ENCODE measurements at regions not wholly inside any gene's neighbourhood (a gene's known extent, or its start where the extent isn't known, plus 50 kb on each side); places are given as distances from the start of the nearest gene placed in this dataset.

DNA sequence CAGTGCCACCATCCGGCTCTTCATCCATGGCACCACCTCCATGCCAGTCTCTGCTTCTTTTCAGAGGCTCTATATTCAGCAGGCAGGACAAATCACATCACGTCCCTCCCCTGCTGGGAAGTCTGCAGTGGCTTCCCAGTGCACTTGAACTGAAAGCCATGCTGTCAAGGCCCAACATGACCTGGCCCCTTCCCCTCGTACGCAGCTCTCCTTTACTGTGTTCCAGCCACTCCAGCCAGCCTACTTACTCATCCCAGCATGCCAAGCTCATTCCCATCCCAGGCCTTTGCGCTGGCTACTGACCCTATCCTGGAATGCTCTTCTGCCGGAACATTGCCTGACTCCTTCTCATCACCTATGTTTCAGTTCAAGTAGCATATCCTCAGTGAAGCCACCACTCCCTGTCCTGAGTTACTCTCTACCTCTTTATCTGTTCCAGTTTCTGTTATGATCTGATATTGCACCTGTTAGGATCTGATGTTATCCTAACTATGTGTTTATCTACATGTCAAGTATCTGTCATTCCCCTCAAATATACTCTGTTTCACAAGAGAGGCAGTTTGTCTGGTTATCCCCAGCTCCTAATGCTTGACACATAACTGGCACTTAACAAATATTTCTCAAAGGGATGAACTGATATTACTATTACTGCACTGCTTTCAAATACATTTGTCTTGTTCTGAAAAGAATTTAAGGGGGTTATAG, 101.2 kb upstream of the F3 start:
- Mint-ChIP-seq H3K4me3 (no peak overlapping the region), H3K9me3 (no peaks in the 10 kb centered on the region), H3K36me3 (ENCODE audit: insufficient read depth) (no peaks in the 10 kb centered on the region), H3K27ac (ENCODE audit: low read depth) (no peak overlapping the region), H3K4me1 (no peaks in the 10 kb centered on the region), H3K27me3 (no peaks in the 10 kb centered on the region)
- ATAC-seq (replicated peaks; ENCODE audit: extremely low read depth, poor library complexity, severe bottlenecking) (no peak), DNase-seq (ENCODE audit: low spot score in 2 of 2) (no peak)

DNA sequence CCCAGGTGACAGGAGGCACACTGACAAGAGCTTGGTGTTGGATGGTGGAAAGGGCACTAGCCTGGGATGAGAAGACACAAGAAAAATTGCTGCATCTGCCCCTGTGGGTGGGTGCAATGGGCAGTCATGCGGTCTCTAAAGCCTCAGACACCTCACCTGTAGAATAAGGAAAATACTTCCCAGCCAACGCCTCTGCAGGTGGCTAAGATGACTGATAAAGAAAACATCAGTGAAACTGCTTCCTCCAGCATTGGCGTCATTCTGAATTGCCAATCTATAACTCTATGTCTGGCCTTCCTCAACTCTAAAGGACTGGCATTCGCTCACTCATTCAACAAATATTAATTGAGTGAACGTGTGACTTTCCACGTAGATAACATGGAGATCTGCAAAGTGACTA, 100.4 kb upstream of the F3 start:
- Mint-ChIP-seq H3K27me3 (no peaks in the 10 kb centered on the region), H3K4me3 (no peak overlapping the region), H3K27ac (ENCODE audit: low read depth) (no peak overlapping the region), H3K36me3 (ENCODE audit: insufficient read depth) (no peaks in the 10 kb centered on the region), H3K4me1 (no peaks in the 10 kb centered on the region), H3K9me3 (no peaks in the 10 kb centered on the region)
- ATAC-seq (replicated peaks; ENCODE audit: extremely low read depth, poor library complexity, severe bottlenecking) (no peak), DNase-seq (ENCODE audit: low spot score in 2 of 2) (no peak)

DNA sequence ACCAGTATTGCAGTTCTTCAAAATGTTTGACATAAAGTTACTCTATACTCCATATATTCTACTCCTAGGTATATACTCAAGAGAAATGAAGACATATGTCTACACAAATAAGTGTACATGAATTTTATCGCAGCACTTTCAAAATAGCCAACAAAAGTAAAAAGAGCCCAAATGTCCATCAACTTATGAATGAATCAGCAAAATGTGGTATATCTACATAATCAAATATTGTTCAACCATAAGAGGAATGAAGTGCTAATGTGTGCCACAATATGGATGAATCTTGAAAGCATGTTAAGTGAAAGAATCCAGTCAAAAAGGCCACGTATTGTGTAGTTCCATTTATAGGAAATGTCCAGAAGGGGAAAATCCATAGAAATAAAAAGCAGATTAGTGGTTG, 98.6 kb upstream of the F3 start:
- H3K4me3 Mint-ChIP-seq, result no peak overlapping the region
- no peaks in the 10 kb centered on the region for H3K36me3 Mint-ChIP-seq (ENCODE audit: insufficient read depth)
- peaks cover 7% of the 10 kb centered on the region for H3K27me3 Mint-ChIP-seq
- no peaks in the 10 kb centered on the region for H3K4me1 Mint-ChIP-seq
- H3K9me3 Mint-ChIP-seq, result no peaks in the 10 kb centered on the region
- no peak overlapping the region for H3K27ac Mint-ChIP-seq (ENCODE audit: low read depth)
- ATAC-seq (replicated peaks; ENCODE audit: extremely low read depth, poor library complexity, severe bottlenecking), result no peak
- DNase-seq (ENCODE audit: low spot score in 2 of 2), result no peak

DNA sequence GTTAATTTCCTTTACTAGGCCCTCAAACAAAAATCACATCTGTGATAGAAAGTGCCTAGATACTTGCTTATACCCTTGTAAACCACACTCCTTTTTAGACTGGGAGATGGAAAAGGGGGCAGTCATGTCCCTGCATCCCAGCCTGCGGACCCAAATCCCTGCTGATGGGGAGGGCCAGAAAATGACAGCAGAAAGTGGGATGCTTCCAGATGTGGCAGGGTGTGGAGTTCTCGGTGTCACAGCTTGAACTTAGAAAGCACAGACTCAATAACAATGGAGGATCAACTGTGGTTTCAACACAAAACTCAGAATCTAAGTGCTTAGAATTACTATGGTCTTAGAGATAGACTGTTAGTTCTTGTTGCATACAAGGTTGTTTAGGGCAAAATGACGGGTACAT, 95.6 kb upstream of the F3 start:
- Mint-ChIP-seq H3K9me3 (no peaks in the 10 kb centered on the region), H3K4me3 (no peak overlapping the region), H3K4me1 (no peaks in the 10 kb centered on the region), H3K27ac (ENCODE audit: low read depth) (no peak overlapping the region), H3K36me3 (ENCODE audit: insufficient read depth) (no peaks in the 10 kb centered on the region), H3K27me3 (peaks cover 31% of the 10 kb centered on the region)
- no peak for DNase-seq (ENCODE audit: low spot score in 2 of 2)
- ATAC-seq (replicated peaks; ENCODE audit: extremely low read depth, poor library complexity, severe bottlenecking), result no peak

DNA sequence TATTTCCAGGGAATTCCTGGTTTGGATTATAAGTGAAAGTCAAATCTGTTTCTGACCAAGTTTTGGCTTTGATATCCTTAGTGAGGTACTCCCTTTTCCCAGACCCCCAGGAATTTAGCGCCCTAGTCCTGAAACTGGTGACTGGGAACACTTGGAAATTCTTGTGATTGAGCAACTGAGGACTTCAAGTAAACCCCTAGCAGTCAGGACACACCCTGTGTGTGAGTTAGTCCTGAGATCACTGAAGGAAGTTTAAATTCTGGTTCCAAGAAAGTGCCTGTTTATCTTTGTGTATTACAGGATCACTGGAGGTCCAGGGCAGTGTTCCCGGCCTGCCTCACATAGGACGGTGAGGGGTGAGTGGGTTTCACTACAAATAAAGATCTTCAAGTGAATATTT, 95.1 kb upstream of the F3 start:
- ATAC-seq (replicated peaks; ENCODE audit: extremely low read depth, poor library complexity, severe bottlenecking) (no peak), DNase-seq (ENCODE audit: low spot score in 2 of 2) (no peak)
- Mint-ChIP-seq H3K27me3 (peaks cover 31% of the 10 kb centered on the region), H3K36me3 (ENCODE audit: insufficient read depth) (no peaks in the 10 kb centered on the region), H3K4me3 (no peak overlapping the region), H3K4me1 (no peaks in the 10 kb centered on the region), H3K27ac (ENCODE audit: low read depth) (no peak overlapping the region), H3K9me3 (no peaks in the 10 kb centered on the region)

DNA sequence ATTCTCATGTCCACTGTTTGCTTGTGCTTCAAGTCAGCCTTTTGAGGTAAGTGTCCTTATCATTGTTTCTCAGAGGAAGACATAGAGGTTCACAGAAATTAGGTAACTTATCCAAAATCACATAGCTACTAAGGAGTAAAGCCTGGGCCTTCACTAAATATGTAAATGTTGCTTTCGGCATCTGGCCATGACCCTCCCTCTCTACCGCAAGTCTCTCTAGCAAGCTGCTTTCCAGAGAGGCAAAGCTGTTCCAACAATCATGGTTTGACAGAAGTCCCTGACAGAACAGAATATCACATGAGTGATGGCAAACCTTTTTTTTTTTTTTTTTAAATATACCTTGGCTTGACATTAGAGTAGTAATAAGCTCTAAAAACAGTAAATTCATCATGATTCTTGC, 94.5 kb upstream of the F3 start:
- ATAC-seq (replicated peaks; ENCODE audit: extremely low read depth, poor library complexity, severe bottlenecking), result no peak
- H3K36me3 Mint-ChIP-seq (ENCODE audit: insufficient read depth), result no peaks in the 10 kb centered on the region
- no peaks in the 10 kb centered on the region for H3K4me1 Mint-ChIP-seq
- no peak for DNase-seq (ENCODE audit: low spot score in 2 of 2)
- H3K9me3 Mint-ChIP-seq, result no peaks in the 10 kb centered on the region
- no peak overlapping the region for H3K4me3 Mint-ChIP-seq
- no peak overlapping the region for H3K27ac Mint-ChIP-seq (ENCODE audit: low read depth)
- H3K27me3 Mint-ChIP-seq, result peaks cover 31% of the 10 kb centered on the region

DNA sequence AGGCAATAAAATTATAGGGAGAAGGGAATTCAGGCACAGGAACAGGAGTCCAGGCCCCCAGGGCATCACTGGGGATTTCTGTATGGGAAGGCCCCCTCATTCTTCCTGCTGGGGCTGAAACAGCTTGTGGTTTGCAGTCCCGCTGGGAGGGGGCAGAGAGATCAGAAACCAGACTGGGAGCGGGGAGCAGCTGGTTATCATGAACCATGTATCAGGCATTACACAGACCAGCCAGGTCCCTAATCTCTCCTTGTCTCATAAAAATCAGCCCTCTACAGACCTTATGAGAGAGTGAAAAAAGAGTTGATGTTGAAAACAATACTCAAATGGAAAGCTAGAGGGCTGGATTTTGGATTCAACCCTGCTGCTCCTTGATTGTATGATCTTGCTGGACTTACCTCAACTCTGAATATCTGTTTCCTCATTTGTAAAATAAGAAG, 93.4 kb upstream of the F3 start:
- H3K4me3 Mint-ChIP-seq, result no peak overlapping the region
- H3K9me3 Mint-ChIP-seq, result no peaks in the 10 kb centered on the region
- peaks cover 31% of the 10 kb centered on the region for H3K27me3 Mint-ChIP-seq
- ATAC-seq (replicated peaks; ENCODE audit: extremely low read depth, poor library complexity, severe bottlenecking), result no peak
- no peak overlapping the region for H3K27ac Mint-ChIP-seq (ENCODE audit: low read depth)
- H3K36me3 Mint-ChIP-seq (ENCODE audit: insufficient read depth), result no peaks in the 10 kb centered on the region
- no peak for DNase-seq (ENCODE audit: low spot score in 2 of 2)
- H3K4me1 Mint-ChIP-seq, result no peaks in the 10 kb centered on the region

DNA sequence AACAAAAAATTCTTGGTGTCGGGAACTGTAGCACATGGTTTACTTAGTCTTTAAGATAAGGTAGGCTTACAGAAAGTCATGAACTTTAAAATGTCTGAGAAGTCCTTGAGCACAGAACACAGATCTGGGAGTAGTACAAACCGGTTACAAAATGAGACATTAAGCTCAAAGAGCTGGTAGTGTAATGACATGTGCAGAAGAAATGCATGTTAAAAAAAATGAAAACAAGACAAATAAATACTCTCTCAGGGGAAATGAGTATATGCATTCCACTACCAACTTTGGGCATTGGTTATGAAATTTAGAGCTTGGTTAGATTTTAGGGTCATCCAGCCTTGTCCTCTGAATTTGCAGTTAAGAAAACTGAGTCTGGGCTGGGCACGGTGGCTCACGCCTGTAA, 91.5 kb upstream of the F3 start:
- ATAC-seq (replicated peaks; ENCODE audit: extremely low read depth, poor library complexity, severe bottlenecking) (no peak), DNase-seq (ENCODE audit: low spot score in 2 of 2) (no peak)
- Mint-ChIP-seq H3K36me3 (ENCODE audit: insufficient read depth) (no peaks in the 10 kb centered on the region), H3K27me3 (peaks cover 37% of the 10 kb centered on the region), H3K27ac (ENCODE audit: low read depth) (no peak overlapping the region), H3K4me3 (no peak overlapping the region), H3K9me3 (no peaks in the 10 kb centered on the region), H3K4me1 (no peaks in the 10 kb centered on the region)

DNA sequence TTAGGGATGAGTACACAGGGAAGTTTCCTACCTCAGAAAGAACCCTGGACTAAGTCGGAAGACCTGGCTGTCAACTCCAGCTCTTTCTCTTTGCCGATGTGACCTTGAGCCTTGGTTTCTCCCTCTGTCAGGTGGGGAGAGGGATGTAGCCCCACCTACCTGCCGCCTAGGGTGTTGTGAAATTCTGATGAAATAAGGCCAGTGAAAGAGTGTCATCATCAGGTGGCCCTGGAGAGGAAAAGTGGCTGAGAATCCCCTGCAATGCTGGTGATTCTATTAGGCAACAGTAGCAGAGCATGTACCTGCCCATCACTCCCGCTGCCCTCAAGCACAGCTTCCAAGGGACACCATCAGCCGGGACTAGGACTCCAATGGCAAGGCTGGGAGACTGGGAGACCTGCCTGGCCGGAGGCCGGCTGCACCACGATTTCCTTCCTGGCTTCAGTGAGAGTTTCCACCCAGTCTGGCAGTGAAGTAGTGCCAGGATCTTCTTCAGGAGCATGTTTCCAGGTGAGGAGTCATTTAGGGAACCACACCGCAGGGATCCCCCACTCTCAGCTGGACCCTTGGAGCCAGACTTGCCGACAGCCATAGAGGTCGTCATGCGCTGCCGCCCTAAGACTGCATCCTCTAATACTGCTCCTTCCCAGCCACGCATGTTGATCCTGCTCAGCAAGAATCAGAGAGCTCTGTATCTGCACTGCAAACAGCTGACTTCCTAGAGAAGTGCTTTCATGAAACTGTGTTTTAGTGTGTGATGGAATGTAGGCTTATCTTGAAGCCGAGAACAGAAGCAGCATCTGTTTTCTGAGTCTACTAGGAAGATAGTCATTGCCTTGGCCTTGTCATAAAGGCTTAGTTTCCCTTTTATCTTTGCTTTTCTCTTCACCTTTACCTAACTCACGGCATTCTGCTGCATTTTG, 88.0 kb upstream of the F3 start:
- Mint-ChIP-seq H3K27ac (ENCODE audit: low read depth) (no peak overlapping the region), H3K4me3 (no peak overlapping the region), H3K4me1 (no peaks in the 10 kb centered on the region), H3K27me3 (peaks cover 37% of the 10 kb centered on the region), H3K36me3 (ENCODE audit: insufficient read depth) (no peaks in the 10 kb centered on the region), H3K9me3 (no peaks in the 10 kb centered on the region)
- no peak for DNase-seq (ENCODE audit: low spot score in 2 of 2)
- ATAC-seq (replicated peaks; ENCODE audit: extremely low read depth, poor library complexity, severe bottlenecking), result no peak

DNA sequence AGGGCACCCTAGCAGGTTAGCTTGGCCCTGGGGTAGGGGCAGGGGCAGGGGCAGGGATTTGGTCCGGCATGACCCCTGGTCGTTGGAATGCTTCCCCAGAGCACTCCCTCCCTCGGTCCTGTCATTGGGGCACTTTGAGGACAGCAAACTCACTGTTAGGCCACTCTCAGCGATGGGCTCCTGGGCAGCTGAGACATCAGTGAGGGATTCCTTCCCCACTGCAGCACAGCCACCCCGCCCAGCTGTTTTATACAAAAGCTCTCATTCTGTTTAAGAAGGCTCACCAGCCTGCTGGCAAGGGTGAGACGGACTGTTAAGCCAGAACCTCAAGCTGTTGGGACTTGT, 86.9 kb upstream of the F3 start:
- Mint-ChIP-seq H3K9me3 (no peaks in the 10 kb centered on the region), H3K27me3 (peaks cover 27% of the 10 kb centered on the region), H3K4me1 (no peaks in the 10 kb centered on the region), H3K27ac (ENCODE audit: low read depth) (no peak overlapping the region), H3K4me3 (no peak overlapping the region), H3K36me3 (ENCODE audit: insufficient read depth) (no peaks in the 10 kb centered on the region)
- no peak for ATAC-seq (replicated peaks; ENCODE audit: extremely low read depth, poor library complexity, severe bottlenecking)
- no peak for DNase-seq (ENCODE audit: low spot score in 2 of 2)

DNA sequence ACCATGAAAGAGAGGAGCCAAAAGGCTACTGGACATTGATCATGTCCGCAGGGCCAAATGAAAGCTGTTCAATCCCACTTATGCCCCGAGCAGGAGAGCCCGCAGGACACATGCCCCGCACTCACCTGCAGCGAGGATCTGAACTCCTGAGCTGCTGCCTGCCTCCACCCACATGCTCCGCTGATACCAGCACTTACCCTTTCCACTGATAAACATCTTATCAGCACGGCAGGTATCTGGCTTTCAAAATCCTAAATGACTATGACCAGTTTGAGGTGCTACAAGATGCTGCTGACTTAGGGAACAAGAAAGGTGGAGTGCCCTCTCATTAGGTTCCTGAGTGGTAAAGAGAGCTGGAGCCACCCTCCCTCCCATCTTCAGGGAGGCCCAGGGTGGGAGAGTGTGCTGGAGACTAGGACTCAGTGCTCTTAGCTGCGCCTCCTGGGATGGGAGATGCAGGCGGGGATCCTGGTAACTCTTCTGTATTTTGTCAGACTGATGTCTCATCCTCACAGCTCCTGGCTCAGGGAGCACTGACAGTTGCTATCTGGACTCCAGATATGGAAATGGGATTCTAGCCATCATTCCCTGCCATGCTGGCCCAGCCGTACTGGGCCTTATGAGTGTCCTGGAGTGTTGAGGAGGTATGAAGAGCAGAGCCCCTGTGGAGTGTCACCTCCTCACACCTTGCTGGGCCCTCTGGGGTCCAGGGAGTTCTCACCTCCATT, 86.4 kb upstream of the F3 start:
- no peak for DNase-seq (ENCODE audit: low spot score in 2 of 2)
- Mint-ChIP-seq H3K9me3 (no peaks in the 10 kb centered on the region), H3K27me3 (peaks cover 22% of the 10 kb centered on the region)

DNA sequence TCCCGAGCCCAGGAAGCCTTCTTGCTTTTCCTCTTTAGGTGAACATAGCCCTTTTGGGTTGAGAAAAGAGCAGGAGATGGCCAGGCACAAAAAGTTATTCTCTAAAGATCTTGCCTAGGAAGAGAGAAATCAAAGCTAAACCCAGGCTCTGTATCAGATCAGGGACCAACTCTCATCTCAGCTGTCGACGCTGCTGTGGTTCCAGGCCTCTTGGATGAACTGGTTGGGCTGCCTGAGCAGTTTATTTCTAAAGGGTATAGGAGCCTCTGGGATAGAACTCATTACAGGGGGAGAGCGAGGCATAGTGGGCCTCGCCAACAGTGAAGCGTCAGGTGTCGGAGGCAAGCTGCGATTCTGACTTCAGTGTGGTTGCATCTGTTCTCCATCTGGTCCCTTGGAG, 82.6 kb upstream of the F3 start:
- DNase-seq (ENCODE audit: low spot score in 2 of 2), result no peak
- no peak overlapping the region for H3K4me3 Mint-ChIP-seq
- no peaks in the 10 kb centered on the region for H3K36me3 Mint-ChIP-seq (ENCODE audit: insufficient read depth)
- no peaks in the 10 kb centered on the region for H3K4me1 Mint-ChIP-seq
- H3K9me3 Mint-ChIP-seq, result no peaks in the 10 kb centered on the region
- no peak overlapping the region for H3K27ac Mint-ChIP-seq (ENCODE audit: low read depth)
- H3K27me3 Mint-ChIP-seq, result peaks cover 18% of the 10 kb centered on the region
- ATAC-seq (replicated peaks; ENCODE audit: extremely low read depth, poor library complexity, severe bottlenecking), result no peak

More for the DNA sequence above, 86.4 kb upstream of the F3 start:
- no peak overlapping the region for H3K27ac Mint-ChIP-seq (ENCODE audit: low read depth)
- H3K4me3 Mint-ChIP-seq, result no peak overlapping the region
- no peaks in the 10 kb centered on the region for H3K36me3 Mint-ChIP-seq (ENCODE audit: insufficient read depth)
- H3K4me1 Mint-ChIP-seq, result no peaks in the 10 kb centered on the region
- ATAC-seq (replicated peaks; ENCODE audit: extremely low read depth, poor library complexity, severe bottlenecking), result no peak

All from central memory CD8-positive, alpha-beta T cell (primary cell).